Vagina (tissue), 2 donors: ENCODE measurements at regions not wholly inside any gene's neighbourhood (a gene's known extent, or its start where the extent isn't known, plus 50 kb on each side); places are given as distances from the start of the nearest gene placed in this dataset.
"Not testable (repeated sequence)": the region's sequence is repeated elsewhere in the genome, so short reads cannot be mapped to it uniquely, and the experiment has no call there.

Experiments used
- DNase-seq, 2 donors: peaks; one replicate each; pipeline ENCODE4 v3.0.0-alpha.2; 2017; ENCODE audit errors: extremely low spot score in 2 of 2
- H3K27ac ChIP-seq: fragments of 200-600 bp; sonication (generic); one replicate; pipeline ENCODE4 v1.5.1; 2019
- H3K27me3 ChIP-seq: fragments of 200-600 bp; sonication (generic); one replicate; pipeline ENCODE4 v1.5.1; 2019
- H3K36me3 ChIP-seq, 2 donors: fragments of 200-600 bp; sonication (generic); one replicate each; pipeline ENCODE4 v1.5.1; 2017 to 2019
- H3K4me1 ChIP-seq: fragments of 200-600 bp; sonication (generic); one replicate; pipeline ENCODE4 v1.5.1; 2019
- H3K4me3 ChIP-seq, 2 donors: fragments of 200-600 bp; sonication (generic); 1 replicate in 1 of 2; 2 replicates in 1 of 2; pipeline ENCODE4 v1.5.1; 2016 to 2019
- H3K9me3 ChIP-seq: fragments of 200-600 bp; sonication (generic); one replicate; pipeline ENCODE4 v1.5.1; 2019
- POLR2A ChIP-seq, 2 donors: fragments of 450-650 bp; IDR thresholded peaks; one replicate each; pipeline ENCODE4 v1.6.1; 2017; ENCODE audit warnings: antibody characterized with exemption in 2 of 2, mild to moderate bottlenecking in 2 of 2, moderate library complexity in 2 of 2
- POLR2AphosphoS5 ChIP-seq, 2 donors: sonication (generic); formaldehyde crosslinking; IDR thresholded peaks; one replicate each; pipeline ENCODE4 v1.9.0; 2017; ENCODE audit warnings: antibody characterized with exemption in 2 of 2, mild to moderate bottlenecking in 2 of 2, low read depth in 1 of 2; ENCODE audit not compliant: insufficient read depth in 1 of 2
- intact Hi-C: fragments of 100-400 bp; cut with DNase I; formaldehyde crosslinking; loops from one replicate; pipeline ENCODE4 v1.15.1; 2023
- TF ChIP-seq, protein P1 (sequence below), 3 experiments: fragments of 450-650 bp in 2 of 3; fragments of 200-600 bp in 1 of 3; sonication (generic) in 1 of 3; IDR thresholded peaks; one replicate each; pipeline ENCODE4 v1.5.1; 2017 to 2019; ENCODE audit warnings: antibody characterized with exemption in 3 of 3, mild to moderate bottlenecking in 2 of 3, moderate library complexity in 2 of 3

DNA sequence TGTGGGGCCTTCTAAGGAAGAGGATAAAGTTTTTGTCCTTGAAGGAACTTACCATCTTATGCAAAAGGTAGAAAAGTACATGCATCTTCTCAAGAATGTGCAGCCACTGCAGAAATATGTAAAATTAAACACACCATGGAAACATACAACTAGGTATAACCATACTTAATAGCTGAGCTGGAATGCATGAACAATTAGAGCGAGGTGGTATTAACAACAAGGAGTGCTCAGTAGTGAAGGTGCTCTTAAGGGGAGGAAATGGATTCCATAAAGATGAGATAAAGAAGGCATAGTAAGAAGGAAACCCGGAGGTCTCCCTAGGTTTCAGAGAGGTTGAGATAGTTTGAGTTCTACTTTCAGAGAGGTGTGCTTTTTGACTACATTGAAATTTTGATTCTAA lies 415.9 kb downstream of the NDFIP2 start:
- H3K27ac ChIP-seq, result no peak overlapping the region
- DNase-seq, result no peak

GRCh38 chr13:79895416-79895815 lies 414.5 kb downstream of the NDFIP2 start:
- no peak for DNase-seq
- Histone ChIP-seq H3K36me3 (no peaks in the 10 kb centered on the region), H3K9me3 (no peaks in the 10 kb centered on the region), H3K4me3 (no peak overlapping the region), H3K27me3 (no peaks in the 10 kb centered on the region), H3K4me1 (no peaks in the 10 kb centered on the region), H3K27ac (no peak overlapping the region)
- intact Hi-C loops, result no loop called here
- TF ChIP-seq, protein P1, sequence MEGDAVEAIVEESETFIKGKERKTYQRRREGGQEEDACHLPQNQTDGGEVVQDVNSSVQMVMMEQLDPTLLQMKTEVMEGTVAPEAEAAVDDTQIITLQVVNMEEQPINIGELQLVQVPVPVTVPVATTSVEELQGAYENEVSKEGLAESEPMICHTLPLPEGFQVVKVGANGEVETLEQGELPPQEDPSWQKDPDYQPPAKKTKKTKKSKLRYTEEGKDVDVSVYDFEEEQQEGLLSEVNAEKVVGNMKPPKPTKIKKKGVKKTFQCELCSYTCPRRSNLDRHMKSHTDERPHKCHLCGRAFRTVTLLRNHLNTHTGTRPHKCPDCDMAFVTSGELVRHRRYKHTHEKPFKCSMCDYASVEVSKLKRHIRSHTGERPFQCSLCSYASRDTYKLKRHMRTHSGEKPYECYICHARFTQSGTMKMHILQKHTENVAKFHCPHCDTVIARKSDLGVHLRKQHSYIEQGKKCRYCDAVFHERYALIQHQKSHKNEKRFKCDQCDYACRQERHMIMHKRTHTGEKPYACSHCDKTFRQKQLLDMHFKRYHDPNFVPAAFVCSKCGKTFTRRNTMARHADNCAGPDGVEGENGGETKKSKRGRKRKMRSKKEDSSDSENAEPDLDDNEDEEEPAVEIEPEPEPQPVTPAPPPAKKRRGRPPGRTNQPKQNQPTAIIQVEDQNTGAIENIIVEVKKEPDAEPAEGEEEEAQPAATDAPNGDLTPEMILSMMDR (IDR thresholded peaks at IDR 0.05), result no peak
- no peak for TF ChIP-seq POLR2A (IDR thresholded peaks at IDR 0.05)
- no peak for TF ChIP-seq POLR2AphosphoS5 (IDR thresholded peaks at IDR 0.05; ENCODE audit: insufficient read depth in 1 of 2, low read depth in 1 of 2)

More for the DNA sequence above, 415.9 kb downstream of the NDFIP2 start:
- Histone ChIP-seq H3K36me3 (no peaks in the 10 kb centered on the region), H3K27me3 (no peaks in the 10 kb centered on the region), H3K4me1 (no peaks in the 10 kb centered on the region), H3K4me3 (no peak overlapping the region), H3K9me3 (no peaks in the 10 kb centered on the region)
- TF ChIP-seq, protein P1 (IDR thresholded peaks at IDR 0.05), result no peak
- TF ChIP-seq POLR2AphosphoS5 (IDR thresholded peaks at IDR 0.05; ENCODE audit: insufficient read depth in 1 of 2, low read depth in 1 of 2), result no peak
- TF ChIP-seq POLR2A (IDR thresholded peaks at IDR 0.05), result no peak
- intact Hi-C loops, result no loop called here

DNA sequence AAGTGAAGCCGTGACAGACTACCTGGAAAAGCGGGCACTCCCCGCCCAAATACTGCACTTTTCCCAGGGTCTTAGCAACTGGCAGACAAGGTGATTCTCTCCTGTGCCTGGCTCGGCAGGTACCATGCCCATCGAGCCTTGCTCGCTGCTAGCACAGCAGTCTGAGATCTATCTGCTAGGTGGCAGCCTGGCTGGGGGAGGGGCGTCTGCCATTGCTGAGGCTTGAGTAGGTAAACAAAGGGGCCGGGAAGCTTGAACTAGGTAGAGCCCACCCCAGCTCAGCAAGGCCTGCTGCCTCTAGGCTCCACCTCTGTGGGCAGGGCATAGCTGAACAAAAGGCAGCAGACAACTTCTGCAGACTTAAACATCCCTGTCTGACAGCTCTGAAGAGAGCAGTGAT lies 406.3 kb downstream of the NDFIP2 start:
- H3K4me1 ChIP-seq, H3K36me3 ChIP-seq, H3K27me3 ChIP-seq, DNase-seq, H3K4me3 ChIP-seq, H3K27ac ChIP-seq, intact Hi-C loops, H3K9me3 ChIP-seq: not testable (repeated sequence)

DNA sequence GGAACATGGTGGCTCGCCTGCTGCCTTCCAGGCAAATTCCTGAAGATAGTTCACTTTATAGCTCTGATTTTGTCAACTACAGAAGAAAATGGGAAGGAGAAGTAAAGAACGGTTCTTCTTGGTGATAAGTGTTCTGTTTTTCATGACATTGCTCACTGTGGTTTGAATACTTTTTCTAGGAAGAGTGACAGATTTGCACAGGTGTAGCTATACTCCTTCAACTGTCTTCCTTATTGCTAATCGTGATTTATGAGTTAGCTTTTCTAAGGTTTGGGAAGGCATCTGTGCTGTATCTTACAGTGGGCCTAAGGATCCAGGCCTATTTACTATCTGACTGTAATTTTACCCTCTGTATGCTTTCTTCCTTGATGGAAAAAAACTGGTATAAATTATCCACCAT lies 405.6 kb downstream of the NDFIP2 start:
- TF ChIP-seq POLR2AphosphoS5 (IDR thresholded peaks at IDR 0.05; ENCODE audit: insufficient read depth in 1 of 2, low read depth in 1 of 2) (no peak), POLR2A (IDR thresholded peaks at IDR 0.05) (no peak)
- TF ChIP-seq, protein P1 (IDR thresholded peaks at IDR 0.05), result no peak
- Histone ChIP-seq H3K36me3 (no peaks in the 10 kb centered on the region), H3K27ac (no peak overlapping the region), H3K27me3 (no peaks in the 10 kb centered on the region), H3K9me3 (no peaks in the 10 kb centered on the region), H3K4me1 (no peaks in the 10 kb centered on the region), H3K4me3 (no peak overlapping the region)
- intact Hi-C loops, result no loop called here
- no peak for DNase-seq

GRCh38 chr13:79884890-79885289 lies 403.9 kb downstream of the NDFIP2 start:
- Histone ChIP-seq H3K9me3 (no peaks in the 10 kb centered on the region), H3K4me3 (no peak overlapping the region), H3K27ac (no peak overlapping the region), H3K27me3 (no peaks in the 10 kb centered on the region), H3K4me1 (no peaks in the 10 kb centered on the region), H3K36me3 (no peaks in the 10 kb centered on the region)
- no peak for TF ChIP-seq POLR2AphosphoS5 (IDR thresholded peaks at IDR 0.05; ENCODE audit: insufficient read depth in 1 of 2, low read depth in 1 of 2)
- TF ChIP-seq POLR2A (IDR thresholded peaks at IDR 0.05), result no peak
- TF ChIP-seq, protein P1 (IDR thresholded peaks at IDR 0.05), result no peak
- intact Hi-C loops, result no loop called here
- DNase-seq, result no peak

- no peaks in the 10 kb centered on the region for H3K27me3 ChIP-seq
- no peaks in the 10 kb centered on the region for H3K36me3 ChIP-seq
- TF ChIP-seq, protein P1 (IDR thresholded peaks at IDR 0.05), result no peak
- TF ChIP-seq POLR2A (IDR thresholded peaks at IDR 0.05) (no peak), POLR2AphosphoS5 (IDR thresholded peaks at IDR 0.05; ENCODE audit: insufficient read depth in 1 of 2, low read depth in 1 of 2) (no peak)
- no peak overlapping the region for H3K4me3 ChIP-seq
- intact Hi-C loops, result no loop called here
- no peaks in the 10 kb centered on the region for H3K9me3 ChIP-seq
- H3K4me1 ChIP-seq, result no peaks in the 10 kb centered on the region
- H3K27ac ChIP-seq, result no peak overlapping the region
- DNase-seq, result no peak
These were observed 402.3 kb downstream of the NDFIP2 start for GRCh38 chr13:79883216-79883615.
